Panc1 (cell line): ENCODE measurements at regions not wholly inside any gene's neighbourhood (a gene's known extent, or its start where the extent isn't known, plus 50 kb on each side); places are given as distances from the start of the nearest gene placed in this dataset.

ENCODE experiments used
- POLR2AphosphoS5 ChIP-seq: IDR thresholded peaks from 2 replicates; pipeline ENCODE4 v1.6.1; 2012; ENCODE audit warnings: mild to moderate bottlenecking, low read depth, low read length, moderate library complexity
- REST ChIP-seq, 2 experiments: IDR thresholded peaks; 2 replicates each; pipeline ENCODE4 v1.6.1; 2011 to 2012; ENCODE audit warnings: low read depth in 2 of 2, control low read depth in 1 of 2, low read length in 1 of 2, mild to moderate bottlenecking in 1 of 2, moderate library complexity in 1 of 2; ENCODE audit not compliant: insufficient read depth in 1 of 2
- SIN3A ChIP-seq: IDR thresholded peaks from 2 replicates; pipeline ENCODE4 v1.6.1; 2012; ENCODE audit warnings: low read depth, mild to moderate bottlenecking, low read length, moderate library complexity, borderline replicate concordance; ENCODE audit not compliant: insufficient read depth
- TCF7L2 ChIP-seq: IDR thresholded peaks from 2 replicates; pipeline ENCODE4 v1.6.1; 2011; ENCODE audit warnings: mild to moderate bottlenecking, low read depth, low read length, inconsistent platforms
- TF ChIP-seq, protein P1 (sequence below): fragments of 450-650 bp; IDR thresholded peaks from 2 replicates; pipeline ENCODE4 v1.5.1; 2017; ENCODE audit warnings: mild to moderate bottlenecking

DNA sequence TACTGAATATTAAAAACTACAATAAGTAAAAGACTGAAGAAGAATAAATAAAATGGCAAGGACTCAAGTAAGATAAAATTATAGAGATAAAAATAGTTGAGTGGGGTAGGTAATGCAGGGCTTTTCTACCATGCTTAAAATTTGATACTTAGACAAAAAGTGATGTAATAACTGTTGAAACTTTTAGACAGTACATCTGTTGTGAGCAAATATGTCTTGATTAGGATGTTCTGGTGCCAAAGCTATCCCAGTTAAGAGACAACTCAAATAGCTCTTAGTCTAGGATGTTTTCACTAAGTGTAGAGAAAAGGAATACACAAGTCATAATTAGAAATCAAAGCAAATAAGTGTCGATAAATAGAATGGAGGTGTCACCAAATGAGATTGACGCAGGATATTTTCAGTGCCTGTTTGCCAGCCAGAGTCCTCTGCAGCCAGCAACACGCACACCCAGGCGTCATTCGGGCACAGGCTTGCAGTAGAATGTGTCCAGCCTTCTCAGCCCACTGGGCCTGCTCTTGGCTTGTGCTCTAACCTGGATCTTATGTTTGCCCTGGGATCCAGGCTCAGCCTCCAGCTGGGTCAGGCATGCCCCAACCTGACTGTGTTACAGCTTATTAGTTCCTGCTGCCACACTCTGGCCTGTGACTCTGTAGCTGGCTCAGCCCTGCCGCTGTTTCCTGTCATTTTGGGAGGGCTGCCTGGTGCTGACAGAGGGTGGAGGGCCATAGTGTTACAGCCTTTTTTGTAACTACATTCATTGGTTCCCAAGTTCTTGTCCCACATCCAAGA, 766.2 kb downstream of the PCDH17 start:
- TF ChIP-seq POLR2AphosphoS5 (no peak), SIN3A (no peak), TCF7L2 (no peak), REST (IDR thresholded peaks at IDR 0.05; ENCODE audit: insufficient read depth in 1 of 2, low read depth in 2 of 2, low read length in 1 of 2) (no peak)
- TF ChIP-seq, protein P1, sequence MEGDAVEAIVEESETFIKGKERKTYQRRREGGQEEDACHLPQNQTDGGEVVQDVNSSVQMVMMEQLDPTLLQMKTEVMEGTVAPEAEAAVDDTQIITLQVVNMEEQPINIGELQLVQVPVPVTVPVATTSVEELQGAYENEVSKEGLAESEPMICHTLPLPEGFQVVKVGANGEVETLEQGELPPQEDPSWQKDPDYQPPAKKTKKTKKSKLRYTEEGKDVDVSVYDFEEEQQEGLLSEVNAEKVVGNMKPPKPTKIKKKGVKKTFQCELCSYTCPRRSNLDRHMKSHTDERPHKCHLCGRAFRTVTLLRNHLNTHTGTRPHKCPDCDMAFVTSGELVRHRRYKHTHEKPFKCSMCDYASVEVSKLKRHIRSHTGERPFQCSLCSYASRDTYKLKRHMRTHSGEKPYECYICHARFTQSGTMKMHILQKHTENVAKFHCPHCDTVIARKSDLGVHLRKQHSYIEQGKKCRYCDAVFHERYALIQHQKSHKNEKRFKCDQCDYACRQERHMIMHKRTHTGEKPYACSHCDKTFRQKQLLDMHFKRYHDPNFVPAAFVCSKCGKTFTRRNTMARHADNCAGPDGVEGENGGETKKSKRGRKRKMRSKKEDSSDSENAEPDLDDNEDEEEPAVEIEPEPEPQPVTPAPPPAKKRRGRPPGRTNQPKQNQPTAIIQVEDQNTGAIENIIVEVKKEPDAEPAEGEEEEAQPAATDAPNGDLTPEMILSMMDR: no peak
